HG03354 (cell line): ENCODE measurements at regions not wholly inside any gene's neighbourhood (a gene's known extent, or its start where the extent isn't known, plus 50 kb on each side); places are given as distances from the start of the nearest gene placed in this dataset.
"Not testable (repeated sequence)": the region's sequence is repeated elsewhere in the genome, so short reads cannot be mapped to it uniquely, and the experiment has no call there.

Source experiments
- ATAC-seq: cut with Tn5 transposase; IDR thresholded peaks from one replicate; pipeline ENCODE4 v1.9.1; 2021; ENCODE audit warnings: mild to moderate bottlenecking; ENCODE audit not compliant: unreplicated experiment, poor library complexity, severe bottlenecking

GRCh38 chr5:91448079-91448478 is 65.0 kb upstream of the ARRDC3 start:
- not testable (repeated sequence) for ATAC-seq

- ATAC-seq, result not testable (repeated sequence)
Observed at GRCh38 chr5:91446880-91447279, 63.8 kb upstream of the ARRDC3 start.

GRCh38 chr5:91443761-91444467 is 60.8 kb upstream of the ARRDC3 start:
- no peak for ATAC-seq

GRCh38 chr5:91443023-91443422 is 59.9 kb upstream of the ARRDC3 start:
- ATAC-seq, result no peak

GRCh38 chr5:91441082-91441481 is 58.0 kb upstream of the ARRDC3 start:
- no peak for ATAC-seq

- ATAC-seq, result no peak
Observed at GRCh38 chr5:91438871-91439270, 55.8 kb upstream of the ARRDC3 start.

- no peak for ATAC-seq
Observed at GRCh38 chr5:91436241-91436640, 53.1 kb upstream of the ARRDC3 start.

- no peak for ATAC-seq
Observed at GRCh38 chr5:91434348-91434747, 51.2 kb upstream of the ARRDC3 start.

- ATAC-seq, result no peak
Observed at GRCh38 chr5:91433861-91434260, 50.7 kb upstream of the ARRDC3 start.
